ENCODE measurements at regions not wholly inside any gene's neighbourhood (a gene's known extent, or its start where the extent isn't known, plus 50 kb on each side); places are given as distances from the start of the nearest gene placed in this dataset.

DNA sequence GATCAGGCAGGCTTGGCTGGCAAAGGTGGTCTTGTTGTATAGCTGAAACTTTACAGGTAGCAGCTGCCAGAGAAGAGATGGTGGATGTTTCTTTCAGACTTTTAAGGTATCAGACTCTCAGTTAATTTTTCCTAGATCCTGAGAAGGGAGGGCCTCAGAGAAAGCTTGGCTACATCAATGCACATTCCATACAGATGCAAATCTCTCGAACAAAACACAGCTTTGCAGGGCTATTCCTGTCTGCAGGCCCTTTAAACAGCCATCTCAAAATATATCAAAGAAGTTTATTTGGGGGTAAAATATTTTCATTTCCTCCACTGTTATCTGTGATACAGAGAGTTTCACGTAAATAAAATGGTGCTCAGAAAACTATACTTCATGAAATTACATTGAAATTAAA, 1584.4 kb downstream of the EFNA5 start:
- H3K4me1 ChIP-seq = no peaks in the 10 kb centered on the region
- no peak overlapping the region for H3K4me3 ChIP-seq
- H3K9me3 ChIP-seq = no peaks in the 10 kb centered on the region
- H3K27me3 ChIP-seq = no peaks in the 10 kb centered on the region
- TF ChIP-seq CTCF (IDR thresholded peaks at IDR 0.05) = no peak
- DNase-seq (no peak), ATAC-seq (no peak)
- no peaks in the 10 kb centered on the region for H3K36me3 ChIP-seq
- intact Hi-C loops (cut with DNase I) = no loop called here
- WGBS, 2 donors = 70 to 75% methylated on average over 2 of the region's 2 CpGs
- no peak overlapping the region for H3K27ac ChIP-seq

GRCh38 chr5:106085556-106085955, 1585.2 kb downstream of the EFNA5 start:
- intact Hi-C loops (cut with DNase I) = no loop called here
- DNase-seq (no peak), ATAC-seq (no peak)
- WGBS, 2 donors = 67 to 73% methylated on average over 2 of the region's 2 CpGs
- Histone ChIP-seq H3K9me3 (no peaks in the 10 kb centered on the region), H3K27me3 (no peaks in the 10 kb centered on the region), H3K4me1 (no peaks in the 10 kb centered on the region), H3K36me3 (no peaks in the 10 kb centered on the region), H3K27ac (no peak overlapping the region), H3K4me3 (no peak overlapping the region)
- TF ChIP-seq CTCF (IDR thresholded peaks at IDR 0.05) = no peak

GRCh38 chr5:106085136-106085535, 1585.6 kb downstream of the EFNA5 start:
- no peak for DNase-seq
- 0 to 40% methylated on average over 1 of the region's 1 CpG for WGBS, 2 donors
- intact Hi-C loops (cut with DNase I) = no loop called here
- no peak for ATAC-seq
- Histone ChIP-seq H3K36me3 (no peaks in the 10 kb centered on the region), H3K4me1 (no peaks in the 10 kb centered on the region), H3K4me3 (no peak overlapping the region), H3K27me3 (no peaks in the 10 kb centered on the region), H3K9me3 (no peaks in the 10 kb centered on the region), H3K27ac (no peak overlapping the region)
- no peak for TF ChIP-seq CTCF (IDR thresholded peaks at IDR 0.05)

DNA sequence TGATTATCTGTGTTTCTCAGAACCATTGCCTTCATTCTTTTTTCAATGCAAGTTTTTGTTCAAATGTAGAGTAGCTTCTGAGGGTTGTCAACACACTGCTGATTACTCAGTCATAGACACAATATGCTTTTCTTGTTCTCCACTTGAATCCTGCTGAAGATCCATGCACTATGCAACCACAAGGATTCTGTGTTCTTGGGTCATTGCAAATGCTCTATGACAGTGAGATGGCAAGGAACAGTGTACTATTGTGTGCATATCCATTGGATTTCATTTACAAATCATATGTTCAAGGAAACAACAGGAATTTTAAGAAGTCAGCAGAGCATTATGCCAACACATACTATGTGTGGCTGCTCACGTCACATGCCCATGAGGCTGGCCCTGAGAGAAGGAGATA, 1590.2 kb downstream of the EFNA5 start:
- H3K27ac ChIP-seq = no peak overlapping the region
- intact Hi-C loops (cut with DNase I) = no loop called here
- DNase-seq (no peak), ATAC-seq (no peak)
- no peaks in the 10 kb centered on the region for H3K4me1 ChIP-seq
- 42 to 48% methylated on average over 1 of the region's 1 CpG for WGBS, 2 donors
- H3K9me3 ChIP-seq = no peaks in the 10 kb centered on the region
- no peaks in the 10 kb centered on the region for H3K27me3 ChIP-seq
- no peak for TF ChIP-seq CTCF (IDR thresholded peaks at IDR 0.05)
- H3K36me3 ChIP-seq = no peaks in the 10 kb centered on the region
- no peak overlapping the region for H3K4me3 ChIP-seq

- intact Hi-C loops (cut with DNase I) = no loop called here
- no peak overlapping the region for H3K27ac ChIP-seq
- peaks cover 0 to 5% (median 0%) of the 10 kb centered on the region in 11 donors for H3K9me3 ChIP-seq
- no peaks in the 10 kb centered on the region for H3K4me1 ChIP-seq
- TF ChIP-seq CTCF (IDR thresholded peaks at IDR 0.05) = no peak
- H3K27me3 ChIP-seq = no peaks in the 10 kb centered on the region
- ATAC-seq (no peak), DNase-seq (no peak)
- WGBS, 2 donors = 82 to 88% methylated on average over 4 of the region's 4 CpGs
- no peak overlapping the region for H3K4me3 ChIP-seq
- H3K36me3 ChIP-seq = no peaks in the 10 kb centered on the region
Measured at GRCh38 chr5:106076655-106077054, 1594.1 kb downstream of the EFNA5 start.
